GM23338 (cell line): ENCODE measurements at regions not wholly inside any gene's neighbourhood (a gene's known extent, or its start where the extent isn't known, plus 50 kb on each side); places are given as distances from the start of the nearest gene placed in this dataset.
A peak's percentile ranks its signal among the peaks of the same experiment; 100 is the strongest.

Experiments used
- ATAC-seq: fragments of 200-7000 bp; cut with Tn5 transposase; 3 replicates; pipeline ENCODE4 v1.9.1; 2020
- DNase-seq: peaks from one replicate; pipeline ENCODE4 v3.0.0-alpha.2; 2015; ENCODE audit warnings: low spot score
- H2AFZ ChIP-seq: fragments of 200-600 bp; sonication (generic); 2 replicates; pipeline ENCODE4 v1.8.0; 2016; ENCODE audit warnings: antibody characterized with exemption, mild to moderate bottlenecking, moderate library complexity
- H3F3A ChIP-seq: fragments of 200-600 bp; sonication (generic); replicated peaks from 2 replicates; pipeline ENCODE4 v1.8.0; 2017; ENCODE audit warnings: antibody characterized with exemption, mixed run types, low read depth
- H3K27ac ChIP-seq: fragments of 200-600 bp; sonication (generic); 2 replicates; pipeline ENCODE4 v1.6.1; 2016; ENCODE audit warnings: low read depth
- H3K27me3 ChIP-seq: fragments of 200-600 bp; sonication (generic); 2 replicates; pipeline ENCODE4 v1.8.0; 2016; ENCODE audit warnings: mild to moderate bottlenecking, mixed run types, moderate library complexity; ENCODE audit not compliant: insufficient read depth
- H3K36me3 ChIP-seq: fragments of 200-600 bp; sonication (generic); 2 replicates; pipeline ENCODE4 v1.8.0; 2016; ENCODE audit warnings: mild to moderate bottlenecking; ENCODE audit not compliant: insufficient read depth
- H3K4me1 ChIP-seq: fragments of 200-600 bp; sonication (generic); 2 replicates; pipeline ENCODE4 v1.8.0; 2016; ENCODE audit warnings: mild to moderate bottlenecking, moderate library complexity; ENCODE audit not compliant: insufficient read depth
- H3K4me2 ChIP-seq: fragments of 200-600 bp; sonication (generic); 2 replicates; pipeline ENCODE4 v1.7.1; 2017; ENCODE audit warnings: mixed run types
- H3K4me3 ChIP-seq: fragments of 200-600 bp; sonication (generic); 2 replicates; pipeline ENCODE4 v1.6.1; 2016; ENCODE audit warnings: mixed run types
- H3K79me2 ChIP-seq: fragments of 200-600 bp; sonication (generic); replicated peaks from 2 replicates; pipeline ENCODE4 v1.8.0; 2017; ENCODE audit warnings: mild to moderate bottlenecking; ENCODE audit not compliant: insufficient read depth
- H3K9me2 ChIP-seq: fragments of 200-600 bp; sonication (generic); 2 replicates; pipeline ENCODE4 v1.8.0; 2017; ENCODE audit not compliant: insufficient read depth
- H4K20me1 ChIP-seq: fragments of 200-600 bp; sonication (generic); replicated peaks from 2 replicates; pipeline ENCODE4 v1.8.0; 2017; ENCODE audit warnings: mild to moderate bottlenecking; ENCODE audit not compliant: insufficient read depth
- H3K27ac Mint-ChIP-seq: 2 replicates; pipeline ENCODE4 v1.8.0; 2020; ENCODE audit warnings: inconsistent platforms, mild to moderate bottlenecking, moderate library complexity, mixed read lengths
- H3K27me3 Mint-ChIP-seq: 3 replicates; pipeline ENCODE4 v1.8.0; 2022; ENCODE audit warnings: low read depth, mild to moderate bottlenecking, moderate library complexity, mixed read lengths, inconsistent platforms; ENCODE audit not compliant: insufficient read depth, poor library complexity
- H3K36me3 Mint-ChIP-seq: 3 replicates; pipeline ENCODE4 v1.8.0; 2021; ENCODE audit warnings: low read depth, mild to moderate bottlenecking, inconsistent platforms, moderate library complexity, mixed read lengths
- H3K4me1 Mint-ChIP-seq: 3 replicates; pipeline ENCODE4 v1.8.0; 2020; ENCODE audit warnings: mild to moderate bottlenecking, inconsistent platforms, mixed read lengths
- H3K4me3 Mint-ChIP-seq: 3 replicates; pipeline ENCODE4 v1.8.0; 2021; ENCODE audit warnings: moderate library complexity, mild to moderate bottlenecking, inconsistent platforms, mixed read lengths
- H3K9me3 Mint-ChIP-seq: 3 replicates; pipeline ENCODE4 v1.8.0; 2020; ENCODE audit warnings: moderate library complexity, mild to moderate bottlenecking, inconsistent platforms, mixed read lengths
- CTCF ChIP-seq, 2 experiments: fragments of 200-600 bp in 1 of 2; sonication (generic) in 1 of 2; conservative IDR thresholded peaks; 2 replicates each; pipeline versions ENCODE4 v1.5.1 to v1.6.1; 2016 to 2017; ENCODE audit warnings: antibody characterized with exemption in 2 of 2, low read depth in 2 of 2, mild to moderate bottlenecking in 2 of 2, moderate library complexity in 1 of 2
- EZH2phosphoT487 ChIP-seq: fragments of 200-600 bp; sonication (generic); IDR thresholded peaks from one replicate; pipeline ENCODE4 v1.8.1; 2018; ENCODE audit warnings: antibody characterized with exemption; ENCODE audit not compliant: unreplicated experiment
- JUNB ChIP-seq: IDR thresholded peaks from one replicate; pipeline ENCODE4 v1.6.1; 2016; ENCODE audit warnings: antibody characterized with exemption; ENCODE audit not compliant: unreplicated experiment
- NANOG ChIP-seq: IDR thresholded peaks from 2 replicates; pipeline ENCODE4 v1.6.1; 2016; ENCODE audit warnings: antibody characterized with exemption, borderline replicate concordance
- POLR2AphosphoS5 ChIP-seq: IDR thresholded peaks from 2 replicates; pipeline ENCODE4 v1.6.1; 2016; ENCODE audit warnings: antibody characterized with exemption, low read depth
- REST ChIP-seq: IDR thresholded peaks from one replicate; pipeline ENCODE4 v1.6.1; 2018; ENCODE audit warnings: antibody characterized with exemption; ENCODE audit not compliant: unreplicated experiment
- STAT1 ChIP-seq: IDR thresholded peaks from one replicate; pipeline ENCODE4 v1.6.1; 2016; ENCODE audit warnings: antibody characterized with exemption; ENCODE audit not compliant: unreplicated experiment
- ZNF114 ChIP-seq: fragments of 250-450 bp; sonication (Bioruptor Pico); IDR thresholded peaks from 2 replicates; pipeline ENCODE4 v1.5.0; 2020; ENCODE audit warnings: mild to moderate bottlenecking, moderate library complexity
- ZNF462 ChIP-seq: fragments of 250-450 bp; sonication (Bioruptor Pico); IDR thresholded peaks from 2 replicates; pipeline ENCODE4 v1.5.0; 2020; ENCODE audit warnings: mild to moderate bottlenecking, moderate library complexity

GRCh38 chr14:38046160-38046559 lies 161.5 kb upstream of the SSTR1 start:
- H3K4me2 ChIP-seq = no peak overlapping the region
- H3K27ac Mint-ChIP-seq = no peak overlapping the region
- no peaks in the 10 kb centered on the region for H3K9me3 Mint-ChIP-seq
- no peaks in the 10 kb centered on the region; the same call in 1 of the 2 replicates for H3K9me2 ChIP-seq
- H3K27ac ChIP-seq = no peak overlapping the region
- H3K4me1 ChIP-seq = peaks cover 15% of the 10 kb centered on the region
- no peaks in the 10 kb centered on the region for H3K27me3 ChIP-seq
- DNase-seq = no peak
- peaks cover under 1% of the 10 kb centered on the region; the same call in 1 of the 3 replicates for H3K36me3 Mint-ChIP-seq
- H3F3A ChIP-seq = no peaks in the 10 kb centered on the region
- no peak overlapping the region for H3K4me3 ChIP-seq
- H3K27me3 Mint-ChIP-seq = peaks cover 5% of the 10 kb centered on the region
- no peaks in the 10 kb centered on the region for H4K20me1 ChIP-seq
- TF ChIP-seq ZNF114 (CRISPR knock-in tag) = no peak
- TF ChIP-seq NANOG = no peak
- TF ChIP-seq REST = no peak
- TF ChIP-seq JUNB = no peak
- no peak for TF ChIP-seq STAT1
- no peak for TF ChIP-seq POLR2AphosphoS5
- peaks cover 29% of the 10 kb centered on the region; the same call in 2 of the 3 replicates for H3K4me1 Mint-ChIP-seq
- ATAC-seq = no peak
- no peak overlapping the region for H3K4me3 Mint-ChIP-seq
- H2AFZ ChIP-seq = no peak overlapping the region
- H3K79me2 ChIP-seq = no peaks in the 10 kb centered on the region
- H3K36me3 ChIP-seq = no peaks in the 10 kb centered on the region

- Histone ChIP-seq H3K9me2 (no peaks in the 10 kb centered on the region; the same call in 1 of the 2 replicates), H3K36me3 (no peaks in the 10 kb centered on the region), H3K4me1 (peaks cover 15% of the 10 kb centered on the region), H3K4me2 (peak overlapping the region; percentile 33), H3K79me2 (no peaks in the 10 kb centered on the region), H4K20me1 (no peaks in the 10 kb centered on the region), H3K27me3 (no peaks in the 10 kb centered on the region), H3K27ac (no peak overlapping the region), H3F3A (no peaks in the 10 kb centered on the region), H2AFZ (no peak overlapping the region), H3K4me3 (no peak overlapping the region)
- Mint-ChIP-seq H3K27ac (no peak overlapping the region), H3K36me3 (peaks cover 4% of the 10 kb centered on the region; the same call in 1 of the 3 replicates), H3K4me3 (no peak overlapping the region), H3K9me3 (no peaks in the 10 kb centered on the region), H3K4me1 (peaks cover 27% of the 10 kb centered on the region; the same call in 2 of the 3 replicates), H3K27me3 (peaks cover 5% of the 10 kb centered on the region)
- DNase-seq = no peak
- no peak for ATAC-seq
- TF ChIP-seq JUNB = no peak
- no peak for TF ChIP-seq ZNF462 (CRISPR knock-in tag)
- TF ChIP-seq EZH2phosphoT487 = no peak
- no peak for TF ChIP-seq CTCF (conservative IDR thresholded peaks at IDR 0.05; ENCODE audit: low read depth in 2 of 2)
- no peak for TF ChIP-seq POLR2AphosphoS5
Observed at GRCh38 chr14:38047195-38047902, 160.4 kb upstream of the SSTR1 start.
